Lung (tissue), 11 donors: ENCODE measurements at regions not wholly inside any gene's neighbourhood (a gene's known extent, or its start where the extent isn't known, plus 50 kb on each side); places are given as distances from the start of the nearest gene placed in this dataset.

Experiments
- ATAC-seq: fragments of 200-7000 bp; cut with Tn5 transposase; one replicate; pipeline ENCODE4 v1.9.1; 2020; ENCODE audit warnings: moderate number of reproducible peaks; ENCODE audit not compliant: insufficient read depth, low FRiP score
- DNase-seq, 3 donors: peaks; one replicate each; pipeline ENCODE4 v3.0.0-alpha.2; 2013 to 2017
- H3K27ac ChIP-seq, 2 donors: one replicate each; pipeline ENCODE4 v1.5.1; 2013; ENCODE audit warnings: mild to moderate bottlenecking in 2 of 2, moderate library complexity in 2 of 2, control low read depth in 1 of 2, inconsistent platforms in 1 of 2, low read depth in 1 of 2, low read length in 1 of 2
- H3K27me3 ChIP-seq, 3 donors: one replicate each; pipeline ENCODE4 v1.5.1; 2013; ENCODE audit warnings: low read length in 2 of 3; ENCODE audit not compliant: control insufficient read depth in 3 of 3, insufficient read depth in 3 of 3
- H3K36me3 ChIP-seq, 4 donors: one replicate each; pipeline ENCODE4 v1.5.1; 2013; ENCODE audit warnings: low read length in 4 of 4, mild to moderate bottlenecking in 1 of 4, moderate library complexity in 1 of 4; ENCODE audit not compliant: control insufficient read depth in 4 of 4, insufficient read depth in 4 of 4
- H3K4me1 ChIP-seq, 5 donors: one replicate each; pipeline ENCODE4 v1.5.1; 2013; ENCODE audit warnings: low read length in 5 of 5, mild to moderate bottlenecking in 2 of 5, moderate library complexity in 1 of 5; ENCODE audit not compliant: control insufficient read depth in 5 of 5, insufficient read depth in 5 of 5
- H3K4me3 ChIP-seq: one replicate; pipeline ENCODE4 v1.5.1; 2013; ENCODE audit warnings: mild to moderate bottlenecking, control low read depth, moderate library complexity
- H3K9ac ChIP-seq, 2 donors: one replicate each; pipeline ENCODE4 v1.5.1; 2013; ENCODE audit warnings: low read length in 2 of 2, control low read depth in 1 of 2; ENCODE audit not compliant: insufficient read depth in 1 of 2
- H3K9me3 ChIP-seq, 4 donors: one replicate each; pipeline ENCODE4 v1.5.1; 2013; ENCODE audit warnings: low read length in 3 of 4, mild to moderate bottlenecking in 1 of 4, moderate library complexity in 1 of 4; ENCODE audit not compliant: control insufficient read depth in 4 of 4, insufficient read depth in 3 of 4
- CTCF ChIP-seq: IDR thresholded peaks from 2 replicates; pipeline ENCODE4 v1.5.1; 2012; ENCODE audit warnings: mild to moderate bottlenecking; ENCODE audit errors: control extremely low read depth, extremely low read depth
- WGBS, 2 donors: extraction: QIAGEN DNeasy Blood & Tissue Kit; methylation state at CpG; one replicate each; pipeline ENCODE4 v1.1.7; 2013; 5-methylcytosine and 5-hydroxymethylcytosine counted together
- donor health status: control.
- donor health status: control.
- donor health status: Bipolar disorder and iron deficiency.
- donor health status: healthy.
- donor health status: DM: yes; HTN: yes; CAD: no.

- no peak overlapping the region for H3K4me3 ChIP-seq
- DNase-seq (no peak), ATAC-seq (no peak)
- no peak overlapping the region for H3K27ac ChIP-seq
- H3K36me3 ChIP-seq, result no peaks in the 10 kb centered on the region
- WGBS, 2 donors, result 88 to 92% methylated on average over 8 of the region's 8 CpGs
- H3K9ac ChIP-seq, result no peak overlapping the region
- H3K27me3 ChIP-seq, result no peaks in the 10 kb centered on the region
- H3K4me1 ChIP-seq, result peaks cover 0 to 3% (median 0%) of the 10 kb centered on the region in 5 donors
- no peak for TF ChIP-seq CTCF
- no peaks in the 10 kb centered on the region for H3K9me3 ChIP-seq
Observed at GRCh38 chr4:152117933-152118507, 357.2 kb upstream of the GATB start.

GRCh38 chr4:152117520-152117919 is 356.7 kb upstream of the GATB start:
- no peak overlapping the region for H3K4me3 ChIP-seq
- H3K36me3 ChIP-seq, result no peaks in the 10 kb centered on the region
- 67 to 85% methylated on average over 6 of the region's 6 CpGs for WGBS, 2 donors
- H3K27ac ChIP-seq, result no peak overlapping the region
- H3K4me1 ChIP-seq, result peaks cover 0 to 3% (median 0%) of the 10 kb centered on the region in 5 donors
- ATAC-seq, result no peak
- no peak overlapping the region for H3K9ac ChIP-seq
- no peak for DNase-seq
- H3K27me3 ChIP-seq, result no peaks in the 10 kb centered on the region
- H3K9me3 ChIP-seq, result no peaks in the 10 kb centered on the region
- TF ChIP-seq CTCF, result no peak

- Histone ChIP-seq H3K4me3 (no peak overlapping the region), H3K27ac (no peak overlapping the region), H3K27me3 (no peaks in the 10 kb centered on the region), H3K4me1 (peaks cover 0 to 3% (median 0%) of the 10 kb centered on the region in 5 donors), H3K36me3 (no peaks in the 10 kb centered on the region), H3K9ac (no peak overlapping the region), H3K9me3 (no peaks in the 10 kb centered on the region)
- ATAC-seq (no peak), DNase-seq (no peak)
- TF ChIP-seq CTCF, result no peak
- WGBS, 2 donors, result 87 to 89% methylated on average over 3 of the region's 3 CpGs
Observed at GRCh38 chr4:152117054-152117453, 356.2 kb upstream of the GATB start.

- H3K36me3 ChIP-seq, result no peaks in the 10 kb centered on the region
- H3K27ac ChIP-seq, result peak overlapping the region in 1 of 2 donors; percentile 1
Observed at GRCh38 chr4:152115794-152116193, 355.0 kb upstream of the GATB start.

More at GRCh38 chr4:152115794-152116193, 355.0 kb upstream of the GATB start:
- TF ChIP-seq CTCF, result no peak
- Histone ChIP-seq H3K9ac (no peak overlapping the region), H3K4me1 (peaks cover 0 to 3% (median 0%) of the 10 kb centered on the region in 5 donors), H3K4me3 (no peak overlapping the region), H3K9me3 (no peaks in the 10 kb centered on the region), H3K27me3 (no peaks in the 10 kb centered on the region)
- DNase-seq, result peak in 1 of 3 donors; percentile 16
- no peak for ATAC-seq
- WGBS, 2 donors, result 27 to 41% methylated on average over 8 of the region's 8 CpGs
